ENCODE measurements at regions not wholly inside any gene's neighbourhood (a gene's known extent, or its start where the extent isn't known, plus 50 kb on each side); places are given as distances from the start of the nearest gene placed in this dataset.

- ATAC-seq (ENCODE audit: poor library complexity) (no peak), DNase-seq (no peak)
- intact Hi-C loops (cut with DNase I) = no loop called here
These were observed 106.1 kb upstream of the CITED2 start for GRCh38 chr6:139480356-139481165.

GRCh38 chr6:139479433-139480222 is 105.2 kb upstream of the CITED2 start:
- no peak for ATAC-seq (ENCODE audit: poor library complexity)
- DNase-seq = no peak
- intact Hi-C loops (cut with DNase I) = no loop called here

- intact Hi-C loops (cut with DNase I) = no loop called here
- DNase-seq = no peak
- no peak for ATAC-seq (ENCODE audit: poor library complexity)
These were observed 101.2 kb upstream of the CITED2 start for GRCh38 chr6:139475646-139476045.

- no peak for DNase-seq
- no peak for ATAC-seq (ENCODE audit: poor library complexity)
- intact Hi-C loops (cut with DNase I) = no loop called here
These were observed 100.8 kb upstream of the CITED2 start for GRCh38 chr6:139475241-139475640.

GRCh38 chr6:139474145-139475108 is 100.0 kb upstream of the CITED2 start:
- DNase-seq (no peak), ATAC-seq (ENCODE audit: poor library complexity) (peak; percentile 42)
- intact Hi-C loops (cut with DNase I) = no loop called here

- ATAC-seq (ENCODE audit: poor library complexity) (no peak), DNase-seq (no peak)
- intact Hi-C loops (cut with DNase I) = no loop called here
These were observed 99.3 kb upstream of the CITED2 start for GRCh38 chr6:139473731-139474130.

GRCh38 chr6:139473231-139473701 is 98.8 kb upstream of the CITED2 start:
- intact Hi-C loops (cut with DNase I) = no loop called here
- ATAC-seq (ENCODE audit: poor library complexity) = peak; percentile 61
- no peak for DNase-seq

GRCh38 chr6:139472351-139473015 is 98.0 kb upstream of the CITED2 start:
- intact Hi-C loops (cut with DNase I) = no loop called here
- ATAC-seq (ENCODE audit: poor library complexity) = peak; percentile 70

GRCh38 chr6:139470997-139471396 is 96.5 kb upstream of the CITED2 start:
- no peak for ATAC-seq (ENCODE audit: poor library complexity)
- intact Hi-C loops (cut with DNase I) = no loop called here
- no peak for DNase-seq

More at GRCh38 chr6:139472351-139473015, 98.0 kb upstream of the CITED2 start:
- DNase-seq = no peak

- intact Hi-C loops (cut with DNase I) = no loop called here
- no peak for DNase-seq
- ATAC-seq (ENCODE audit: poor library complexity) = no peak
These were observed 93.9 kb upstream of the CITED2 start for GRCh38 chr6:139468178-139468819.

- no peak for ATAC-seq (ENCODE audit: poor library complexity)
- intact Hi-C loops (cut with DNase I) = no loop called here
- DNase-seq = no peak
These were observed 83.0 kb upstream of the CITED2 start for GRCh38 chr6:139457476-139457875.

GRCh38 chr6:139452148-139452876 is 77.9 kb upstream of the CITED2 start:
- ATAC-seq (ENCODE audit: poor library complexity) (no peak), DNase-seq (no peak)
- intact Hi-C loops (cut with DNase I) = no loop called here

GRCh38 chr6:139449611-139450000 is 75.2 kb upstream of the CITED2 start:
- intact Hi-C loops (cut with DNase I) = no loop called here
- ATAC-seq (ENCODE audit: poor library complexity) = no peak
- DNase-seq = no peak

GRCh38 chr6:139448998-139449610 is 74.7 kb upstream of the CITED2 start:
- intact Hi-C loops (cut with DNase I) = no loop called here
- DNase-seq (no peak), ATAC-seq (ENCODE audit: poor library complexity) (no peak)

- ATAC-seq (ENCODE audit: poor library complexity) = no peak
- intact Hi-C loops (cut with DNase I) = no loop called here
- DNase-seq = no peak
These were observed 73.7 kb upstream of the CITED2 start for GRCh38 chr6:139448051-139448649.

- intact Hi-C loops (cut with DNase I) = no loop called here
- no peak for DNase-seq
- no peak for ATAC-seq (ENCODE audit: poor library complexity)
These were observed 73.2 kb upstream of the CITED2 start for GRCh38 chr6:139447656-139447975.
